ENCODE measurements at regions not wholly inside any gene's neighbourhood (a gene's known extent, or its start where the extent isn't known, plus 50 kb on each side); places are given as distances from the start of the nearest gene placed in this dataset.

DNA sequence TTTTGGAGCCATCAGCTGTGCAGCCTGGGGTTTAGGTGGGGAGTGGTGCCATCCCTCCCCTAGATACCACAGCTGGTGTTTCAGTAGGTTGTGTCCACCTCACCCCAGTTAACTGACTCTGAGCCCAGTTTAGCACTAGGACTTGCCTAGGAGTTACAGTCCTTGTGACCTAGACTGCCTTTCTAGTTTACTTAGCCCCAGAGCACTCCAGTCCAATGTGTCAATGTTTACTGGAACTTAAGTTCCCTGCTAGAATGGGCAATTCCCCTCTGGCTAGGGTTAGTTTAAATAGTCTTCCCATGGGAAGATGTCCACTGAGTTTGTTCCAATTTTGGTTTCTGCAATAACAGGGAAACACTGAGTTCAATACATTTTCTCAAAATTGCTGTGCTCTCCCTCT lies 909.2 kb downstream of the CCDC85A start:
- intact Hi-C loops (cut with DNase I) = no loop called here
- DNase-seq = no peak
- Histone ChIP-seq H3K36me3 (no peaks in the 10 kb centered on the region), H3K27ac (no peak overlapping the region), H3K27me3 (no peaks in the 10 kb centered on the region), H3K9me3 (peaks cover 0 to 12% (median 0%) of the 10 kb centered on the region in 3 donors), H3K4me1 (no peaks in the 10 kb centered on the region), H3K4me3 (no peak overlapping the region)
- TF ChIP-seq POLR2A (IDR thresholded peaks at IDR 0.05) = no peak
- TF ChIP-seq, protein P1, sequence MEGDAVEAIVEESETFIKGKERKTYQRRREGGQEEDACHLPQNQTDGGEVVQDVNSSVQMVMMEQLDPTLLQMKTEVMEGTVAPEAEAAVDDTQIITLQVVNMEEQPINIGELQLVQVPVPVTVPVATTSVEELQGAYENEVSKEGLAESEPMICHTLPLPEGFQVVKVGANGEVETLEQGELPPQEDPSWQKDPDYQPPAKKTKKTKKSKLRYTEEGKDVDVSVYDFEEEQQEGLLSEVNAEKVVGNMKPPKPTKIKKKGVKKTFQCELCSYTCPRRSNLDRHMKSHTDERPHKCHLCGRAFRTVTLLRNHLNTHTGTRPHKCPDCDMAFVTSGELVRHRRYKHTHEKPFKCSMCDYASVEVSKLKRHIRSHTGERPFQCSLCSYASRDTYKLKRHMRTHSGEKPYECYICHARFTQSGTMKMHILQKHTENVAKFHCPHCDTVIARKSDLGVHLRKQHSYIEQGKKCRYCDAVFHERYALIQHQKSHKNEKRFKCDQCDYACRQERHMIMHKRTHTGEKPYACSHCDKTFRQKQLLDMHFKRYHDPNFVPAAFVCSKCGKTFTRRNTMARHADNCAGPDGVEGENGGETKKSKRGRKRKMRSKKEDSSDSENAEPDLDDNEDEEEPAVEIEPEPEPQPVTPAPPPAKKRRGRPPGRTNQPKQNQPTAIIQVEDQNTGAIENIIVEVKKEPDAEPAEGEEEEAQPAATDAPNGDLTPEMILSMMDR (IDR thresholded peaks at IDR 0.05) = no peak

- Histone ChIP-seq H3K36me3 (no peaks in the 10 kb centered on the region), H3K9me3 (peaks cover 0 to 3% (median 0%) of the 10 kb centered on the region in 3 donors), H3K4me1 (no peaks in the 10 kb centered on the region), H3K27ac (no peak overlapping the region), H3K4me3 (no peak overlapping the region), H3K27me3 (no peaks in the 10 kb centered on the region)
- TF ChIP-seq, protein P1 (IDR thresholded peaks at IDR 0.05) = no peak
- TF ChIP-seq POLR2A (IDR thresholded peaks at IDR 0.05) = no peak
- intact Hi-C loops (cut with DNase I) = no loop called here
- DNase-seq = no peak
- WGBS, 2 donors = 83 to 93% methylated on average over 1 of the region's 1 CpG
Measured at GRCh38 chr2:57097855-57098254, 914.1 kb downstream of the CCDC85A start.

- intact Hi-C loops (cut with DNase I) = no loop called here
- Histone ChIP-seq H3K9me3 (no peaks in the 10 kb centered on the region), H3K36me3 (no peaks in the 10 kb centered on the region), H3K27me3 (no peaks in the 10 kb centered on the region), H3K27ac (no peak overlapping the region), H3K4me3 (no peak overlapping the region), H3K4me1 (no peaks in the 10 kb centered on the region)
- DNase-seq = no peak
- TF ChIP-seq, protein P1 (IDR thresholded peaks at IDR 0.05) = no peak
- TF ChIP-seq POLR2A (IDR thresholded peaks at IDR 0.05) = no peak
Measured at GRCh38 chr2:57100436-57100835, 916.6 kb downstream of the CCDC85A start.

GRCh38 chr2:57105694-57106093 lies 921.9 kb downstream of the CCDC85A start:
- no peaks in the 10 kb centered on the region for H3K36me3 ChIP-seq
- 81 to 82% methylated on average over 2 to 4 of the region's 4 CpGs for WGBS, 2 donors
- no peaks in the 10 kb centered on the region for H3K4me1 ChIP-seq
- TF ChIP-seq, protein P1 (IDR thresholded peaks at IDR 0.05) = no peak
- no peak for TF ChIP-seq POLR2A (IDR thresholded peaks at IDR 0.05)
- H3K4me3 ChIP-seq = no peak overlapping the region
- DNase-seq = no peak
- intact Hi-C loops (cut with DNase I) = no loop called here
- H3K9me3 ChIP-seq = peaks cover 0 to 13% (median 0%) of the 10 kb centered on the region in 3 donors
- no peak overlapping the region for H3K27ac ChIP-seq
- H3K27me3 ChIP-seq = no peaks in the 10 kb centered on the region

DNA sequence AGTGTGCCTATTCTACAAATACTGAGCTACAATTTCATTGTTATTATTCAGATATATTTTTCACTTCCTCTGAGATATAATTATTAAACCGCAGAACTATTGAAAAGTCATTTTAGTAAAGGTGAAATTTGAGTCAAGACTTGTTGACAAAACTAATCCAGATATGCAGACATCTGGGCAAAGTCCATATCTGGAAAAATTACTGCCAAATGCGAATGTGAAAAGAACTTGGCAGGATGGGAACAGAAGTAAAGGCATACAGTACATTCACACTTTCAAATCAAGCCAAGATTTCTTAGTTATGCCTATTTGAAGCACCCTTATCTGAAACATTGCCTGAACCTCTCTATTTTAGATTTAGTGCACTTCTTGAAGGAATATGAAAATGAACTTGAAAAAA lies 923.6 kb downstream of the CCDC85A start:
- no peak overlapping the region for H3K27ac ChIP-seq
- 21 to 51% methylated on average over 2 of the region's 2 CpGs for WGBS, 2 donors
- TF ChIP-seq, protein P1 (IDR thresholded peaks at IDR 0.05) = no peak
- no peak for TF ChIP-seq POLR2A (IDR thresholded peaks at IDR 0.05)
- no peaks in the 10 kb centered on the region for H3K36me3 ChIP-seq
- no peaks in the 10 kb centered on the region for H3K4me1 ChIP-seq
- H3K27me3 ChIP-seq = no peaks in the 10 kb centered on the region
- H3K4me3 ChIP-seq = no peak overlapping the region
- H3K9me3 ChIP-seq = peaks cover 0 to 13% (median 0%) of the 10 kb centered on the region in 3 donors
- intact Hi-C loops (cut with DNase I) = no loop called here
- no peak for DNase-seq

Data from esophagus squamous epithelium (tissue), 5 donors.